Lung (tissue), 11 donors: ENCODE measurements at regions not wholly inside any gene's neighbourhood (a gene's known extent, or its start where the extent isn't known, plus 50 kb on each side); places are given as distances from the start of the nearest gene placed in this dataset.

Source experiments
- ATAC-seq: fragments of 200-7000 bp; cut with Tn5 transposase; one replicate; pipeline ENCODE4 v1.9.1; 2020; ENCODE audit warnings: moderate number of reproducible peaks; ENCODE audit not compliant: insufficient read depth, low FRiP score
- DNase-seq, 3 donors: peaks; one replicate each; pipeline ENCODE4 v3.0.0-alpha.2; 2013 to 2017
- H3K27ac ChIP-seq, 2 donors: one replicate each; pipeline ENCODE4 v1.5.1; 2013; ENCODE audit warnings: mild to moderate bottlenecking in 2 of 2, moderate library complexity in 2 of 2, control low read depth in 1 of 2, inconsistent platforms in 1 of 2, low read depth in 1 of 2, low read length in 1 of 2
- H3K27me3 ChIP-seq, 3 donors: one replicate each; pipeline ENCODE4 v1.5.1; 2013; ENCODE audit warnings: low read length in 2 of 3; ENCODE audit not compliant: control insufficient read depth in 3 of 3, insufficient read depth in 3 of 3
- H3K36me3 ChIP-seq, 4 donors: one replicate each; pipeline ENCODE4 v1.5.1; 2013; ENCODE audit warnings: low read length in 4 of 4, mild to moderate bottlenecking in 1 of 4, moderate library complexity in 1 of 4; ENCODE audit not compliant: control insufficient read depth in 4 of 4, insufficient read depth in 4 of 4
- H3K4me1 ChIP-seq, 5 donors: one replicate each; pipeline ENCODE4 v1.5.1; 2013; ENCODE audit warnings: low read length in 5 of 5, mild to moderate bottlenecking in 2 of 5, moderate library complexity in 1 of 5; ENCODE audit not compliant: control insufficient read depth in 5 of 5, insufficient read depth in 5 of 5
- H3K4me3 ChIP-seq: one replicate; pipeline ENCODE4 v1.5.1; 2013; ENCODE audit warnings: mild to moderate bottlenecking, control low read depth, moderate library complexity
- H3K9ac ChIP-seq, 2 donors: one replicate each; pipeline ENCODE4 v1.5.1; 2013; ENCODE audit warnings: low read length in 2 of 2, control low read depth in 1 of 2; ENCODE audit not compliant: insufficient read depth in 1 of 2
- H3K9me3 ChIP-seq, 4 donors: one replicate each; pipeline ENCODE4 v1.5.1; 2013; ENCODE audit warnings: low read length in 3 of 4, mild to moderate bottlenecking in 1 of 4, moderate library complexity in 1 of 4; ENCODE audit not compliant: control insufficient read depth in 4 of 4, insufficient read depth in 3 of 4
- WGBS, 2 donors: extraction: QIAGEN DNeasy Blood & Tissue Kit; methylation state at CpG; one replicate each; pipeline ENCODE4 v1.1.7; 2013; 5-methylcytosine and 5-hydroxymethylcytosine counted together
- TF ChIP-seq, protein P1 (sequence below): IDR thresholded peaks from 2 replicates; pipeline ENCODE4 v1.5.1; 2012; ENCODE audit warnings: mild to moderate bottlenecking; ENCODE audit errors: control extremely low read depth, extremely low read depth
- donor health status: control.
- donor health status: control.
- donor health status: Bipolar disorder and iron deficiency.
- donor health status: healthy.
- donor health status: DM: yes; HTN: yes; CAD: no.

DNA sequence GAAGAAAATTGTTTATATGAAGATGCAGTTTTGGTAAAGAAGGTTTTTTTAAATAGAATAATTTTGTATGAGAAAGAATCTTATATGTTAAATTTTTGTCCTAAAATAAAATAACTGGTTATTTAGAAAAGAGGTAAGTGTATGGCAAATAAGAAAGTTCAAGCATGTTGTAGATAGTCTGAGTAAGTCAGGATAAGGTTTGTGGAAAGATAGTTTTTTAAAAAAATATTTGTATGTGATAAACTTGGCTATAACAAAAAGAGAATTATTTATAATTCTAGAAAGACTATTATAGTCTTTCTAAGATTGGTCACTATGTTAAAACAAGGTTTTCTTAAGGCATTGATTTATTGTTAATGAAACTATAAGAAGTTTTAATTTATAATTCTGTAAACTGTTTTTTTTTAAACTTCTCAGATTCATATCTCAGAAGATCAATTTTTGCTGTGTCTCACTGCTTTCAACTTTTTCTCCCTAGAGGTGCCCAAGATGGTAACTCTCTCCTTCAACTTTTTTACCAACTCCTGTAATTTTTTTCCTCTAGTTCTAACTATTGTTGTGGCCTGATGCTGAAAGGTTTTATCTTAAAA is 698.6 kb downstream of the CCSER2 start:
- DNase-seq (no peak), ATAC-seq (no peak)
- Histone ChIP-seq H3K9ac (no peak overlapping the region), H3K27ac (no peak overlapping the region), H3K27me3 (no peaks in the 10 kb centered on the region), H3K36me3 (no peaks in the 10 kb centered on the region), H3K9me3 (peaks cover 0 to 8% (median under 1%) of the 10 kb centered on the region in 4 donors), H3K4me3 (no peak overlapping the region), H3K4me1 (no peaks in the 10 kb centered on the region)
- TF ChIP-seq, protein P1, sequence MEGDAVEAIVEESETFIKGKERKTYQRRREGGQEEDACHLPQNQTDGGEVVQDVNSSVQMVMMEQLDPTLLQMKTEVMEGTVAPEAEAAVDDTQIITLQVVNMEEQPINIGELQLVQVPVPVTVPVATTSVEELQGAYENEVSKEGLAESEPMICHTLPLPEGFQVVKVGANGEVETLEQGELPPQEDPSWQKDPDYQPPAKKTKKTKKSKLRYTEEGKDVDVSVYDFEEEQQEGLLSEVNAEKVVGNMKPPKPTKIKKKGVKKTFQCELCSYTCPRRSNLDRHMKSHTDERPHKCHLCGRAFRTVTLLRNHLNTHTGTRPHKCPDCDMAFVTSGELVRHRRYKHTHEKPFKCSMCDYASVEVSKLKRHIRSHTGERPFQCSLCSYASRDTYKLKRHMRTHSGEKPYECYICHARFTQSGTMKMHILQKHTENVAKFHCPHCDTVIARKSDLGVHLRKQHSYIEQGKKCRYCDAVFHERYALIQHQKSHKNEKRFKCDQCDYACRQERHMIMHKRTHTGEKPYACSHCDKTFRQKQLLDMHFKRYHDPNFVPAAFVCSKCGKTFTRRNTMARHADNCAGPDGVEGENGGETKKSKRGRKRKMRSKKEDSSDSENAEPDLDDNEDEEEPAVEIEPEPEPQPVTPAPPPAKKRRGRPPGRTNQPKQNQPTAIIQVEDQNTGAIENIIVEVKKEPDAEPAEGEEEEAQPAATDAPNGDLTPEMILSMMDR, result no peak

DNA sequence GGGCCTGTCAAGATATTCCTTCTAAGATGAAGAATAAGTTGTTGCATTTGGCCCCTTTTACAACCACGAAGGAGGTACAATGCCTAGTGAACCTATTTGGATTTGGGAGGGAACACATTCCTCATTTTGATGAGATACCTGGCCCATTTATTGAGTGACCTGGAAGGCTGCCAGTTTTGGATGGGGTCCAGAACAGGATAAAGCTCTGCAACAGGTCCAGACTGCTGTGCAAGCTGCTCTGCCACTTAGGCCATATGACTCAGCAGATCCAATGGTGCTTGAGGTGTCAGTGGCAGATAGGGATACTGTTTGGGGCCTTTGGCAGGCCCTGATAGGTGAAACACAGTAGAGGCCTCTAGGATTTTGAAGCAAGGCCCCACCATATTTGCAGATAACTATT is 704.6 kb downstream of the CCSER2 start:
- no peak overlapping the region for H3K9ac ChIP-seq
- H3K36me3 ChIP-seq, result no peaks in the 10 kb centered on the region
- H3K27me3 ChIP-seq, result no peaks in the 10 kb centered on the region
- DNase-seq (no peak), ATAC-seq (no peak)
- no peak overlapping the region for H3K27ac ChIP-seq
- no peaks in the 10 kb centered on the region for H3K4me1 ChIP-seq
- TF ChIP-seq, protein P1, result no peak
- 68% methylated on average over 1 of the region's 1 CpG for WGBS, 2 donors
- no peak overlapping the region for H3K4me3 ChIP-seq
- H3K9me3 ChIP-seq, result peaks cover 0 to 11% (median 2%) of the 10 kb centered on the region in 4 donors

DNA sequence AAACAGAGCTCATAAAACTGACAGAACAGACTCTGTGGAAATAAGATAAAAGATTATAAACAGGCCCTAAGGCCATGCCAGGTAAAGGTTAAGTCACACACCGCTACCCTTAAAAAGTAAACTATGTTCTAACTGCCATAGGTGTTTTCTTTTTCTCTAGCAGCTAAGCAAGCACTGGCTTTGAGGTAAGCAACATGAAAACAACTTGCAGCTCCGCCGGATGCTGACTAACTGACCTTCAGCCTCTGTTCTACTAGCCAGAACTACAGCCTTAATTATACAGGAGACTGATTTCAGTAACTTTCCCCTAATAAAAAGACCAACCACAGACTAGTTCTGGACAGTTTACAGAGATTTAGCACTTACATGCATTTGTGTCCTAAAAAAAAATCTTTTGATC is 708.3 kb downstream of the CCSER2 start:
- TF ChIP-seq, protein P1, result no peak
- no peaks in the 10 kb centered on the region for H3K4me1 ChIP-seq
- no peak for ATAC-seq
- H3K27ac ChIP-seq, result no peak overlapping the region
- no peak overlapping the region for H3K9ac ChIP-seq
- no peak overlapping the region for H3K4me3 ChIP-seq
- DNase-seq, result no peak
- no peaks in the 10 kb centered on the region for H3K36me3 ChIP-seq
- peaks cover 0 to 6% (median 2%) of the 10 kb centered on the region in 4 donors for H3K9me3 ChIP-seq
- WGBS, 2 donors, result 88 to 93% methylated on average over 3 of the region's 3 CpGs
- H3K27me3 ChIP-seq, result no peaks in the 10 kb centered on the region

DNA sequence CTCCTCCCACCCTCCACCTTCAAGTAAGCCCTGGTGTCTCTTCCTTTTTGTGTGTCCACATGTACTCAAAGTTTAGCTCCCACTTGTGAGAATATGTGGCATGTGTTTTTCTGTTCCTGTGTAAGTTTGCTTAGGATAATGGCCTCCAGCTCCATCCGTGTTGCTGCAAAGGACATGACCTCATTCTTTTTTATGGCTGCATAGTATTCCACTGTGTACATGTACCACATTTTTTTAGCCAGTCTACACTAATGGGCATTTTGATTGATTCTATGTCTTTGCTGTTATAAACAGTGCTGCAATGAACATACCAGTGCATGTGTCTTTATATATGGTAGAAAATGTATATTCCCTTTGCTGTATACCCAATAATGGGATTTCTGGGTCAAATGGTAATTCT is 710.9 kb downstream of the CCSER2 start:
- H3K4me3 ChIP-seq, result no peak overlapping the region
- TF ChIP-seq, protein P1, result no peak
- WGBS, 2 donors, result 70 to 89% methylated on average over 1 of the region's 1 CpG
- H3K27me3 ChIP-seq, result no peaks in the 10 kb centered on the region
- ATAC-seq, result no peak
- H3K9ac ChIP-seq, result no peak overlapping the region
- no peaks in the 10 kb centered on the region for H3K36me3 ChIP-seq
- no peak for DNase-seq
- no peaks in the 10 kb centered on the region for H3K4me1 ChIP-seq
- peaks cover 0 to 3% (median 2%) of the 10 kb centered on the region in 4 donors for H3K9me3 ChIP-seq
- no peak overlapping the region for H3K27ac ChIP-seq
